Keratinocyte (primary cell): ENCODE measurements at regions not wholly inside any gene's neighbourhood (a gene's known extent, or its start where the extent isn't known, plus 50 kb on each side); places are given as distances from the start of the nearest gene placed in this dataset.

Source experiments
- EZH2 ChIP-seq: IDR thresholded peaks from one replicate; pipeline ENCODE4 v1.6.1; 2012; ENCODE audit warnings: inconsistent platforms, mild to moderate bottlenecking, low read length, moderate library complexity
- TF ChIP-seq, protein P1 (sequence below), 3 experiments: IDR thresholded peaks in 1 of 3; conservative IDR thresholded peaks in 1 of 3; optimal IDR thresholded peaks in 1 of 3; 2 replicates in 2 of 3; 3 replicates in 1 of 3; pipeline versions ENCODE3 to v1.5.1; 2011; ENCODE audit warnings: low read length in 3 of 3, mild to moderate bottlenecking in 3 of 3, moderate library complexity in 2 of 3, control low read depth in 1 of 3, inconsistent platforms in 1 of 3; ENCODE audit not compliant: insufficient read depth in 2 of 3; ENCODE audit errors: extremely low read depth in 1 of 3

DNA sequence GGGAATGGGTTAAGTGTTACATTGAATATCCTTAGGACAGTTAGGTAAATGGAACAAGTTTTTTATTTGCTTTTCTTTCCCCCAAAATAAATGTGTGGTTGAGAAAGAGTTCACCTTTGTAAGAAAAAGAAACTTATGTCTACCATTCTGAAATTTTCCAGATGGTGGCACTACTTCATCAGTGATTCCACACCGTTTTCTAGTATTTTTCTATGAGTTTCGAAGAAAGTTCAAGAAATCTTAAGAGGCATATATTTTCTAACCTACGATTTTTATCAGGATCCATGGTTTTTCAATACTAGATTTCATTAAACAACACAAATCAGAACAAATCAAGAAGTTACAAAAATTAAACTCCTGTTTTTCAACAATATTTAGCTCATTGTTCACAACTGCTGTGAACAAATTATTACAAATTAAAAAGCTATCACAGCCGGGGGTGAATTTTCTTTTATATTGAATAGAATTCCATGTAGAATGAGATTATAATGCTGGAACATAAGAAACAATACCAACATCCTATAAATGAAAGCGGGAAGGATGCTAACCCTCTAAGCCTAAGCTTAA, 163.1 kb upstream of the NPVF start:
- TF ChIP-seq, protein P1, sequence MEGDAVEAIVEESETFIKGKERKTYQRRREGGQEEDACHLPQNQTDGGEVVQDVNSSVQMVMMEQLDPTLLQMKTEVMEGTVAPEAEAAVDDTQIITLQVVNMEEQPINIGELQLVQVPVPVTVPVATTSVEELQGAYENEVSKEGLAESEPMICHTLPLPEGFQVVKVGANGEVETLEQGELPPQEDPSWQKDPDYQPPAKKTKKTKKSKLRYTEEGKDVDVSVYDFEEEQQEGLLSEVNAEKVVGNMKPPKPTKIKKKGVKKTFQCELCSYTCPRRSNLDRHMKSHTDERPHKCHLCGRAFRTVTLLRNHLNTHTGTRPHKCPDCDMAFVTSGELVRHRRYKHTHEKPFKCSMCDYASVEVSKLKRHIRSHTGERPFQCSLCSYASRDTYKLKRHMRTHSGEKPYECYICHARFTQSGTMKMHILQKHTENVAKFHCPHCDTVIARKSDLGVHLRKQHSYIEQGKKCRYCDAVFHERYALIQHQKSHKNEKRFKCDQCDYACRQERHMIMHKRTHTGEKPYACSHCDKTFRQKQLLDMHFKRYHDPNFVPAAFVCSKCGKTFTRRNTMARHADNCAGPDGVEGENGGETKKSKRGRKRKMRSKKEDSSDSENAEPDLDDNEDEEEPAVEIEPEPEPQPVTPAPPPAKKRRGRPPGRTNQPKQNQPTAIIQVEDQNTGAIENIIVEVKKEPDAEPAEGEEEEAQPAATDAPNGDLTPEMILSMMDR (optimal IDR thresholded peaks at IDR 0.05 in 1 of 3, IDR thresholded peaks at IDR 0.05 in 1 of 3, conservative IDR thresholded peaks at IDR 0.05 in 1 of 3; ENCODE audit: extremely low read depth in 1 of 3, insufficient read depth in 2 of 3, low read length in 3 of 3), result peak in 2 of 3 experiments; percentile 13 to 29
- no peak for TF ChIP-seq EZH2
